SU-DHL-6 (cell line): ENCODE measurements at regions not wholly inside any gene's neighbourhood (a gene's known extent, or its start where the extent isn't known, plus 50 kb on each side); places are given as distances from the start of the nearest gene placed in this dataset.

ENCODE experiments used
- H2AFZ ChIP-seq: fragments of 200-600 bp; sonication (generic); 2 replicates; pipeline ENCODE4 v1.6.1; 2014; ENCODE audit warnings: low read depth, mild to moderate bottlenecking, moderate library complexity, mixed read lengths, antibody characterized with exemption, low read length; ENCODE audit not compliant: severe bottlenecking
- H3F3A ChIP-seq: fragments of 200-600 bp; shearing (Covaris generic); 2 replicates; pipeline ENCODE4 v1.6.0; 2016; ENCODE audit warnings: antibody characterized with exemption, mild to moderate bottlenecking; ENCODE audit not compliant: insufficient read depth
- H3K27ac ChIP-seq: fragments of 200-600 bp; sonication (generic); 2 replicates; pipeline ENCODE4 v1.5.1; 2016; ENCODE audit warnings: low read depth, mild to moderate bottlenecking, low read length, moderate library complexity, mixed read lengths
- H3K27me3 ChIP-seq: fragments of 200-600 bp; sonication (generic), shearing (Covaris generic); 2 replicates; pipeline ENCODE4 v1.6.0; 2014; ENCODE audit warnings: mild to moderate bottlenecking, low read length
- H3K36me3 ChIP-seq: fragments of 200-600 bp; sonication (generic); 2 replicates; pipeline ENCODE4 v1.6.1; 2014; ENCODE audit warnings: mild to moderate bottlenecking, low read length, mixed read lengths
- H3K4me2 ChIP-seq: fragments of 300-600, 200-600 bp; shearing (Covaris generic), sonication (generic); 2 replicates; pipeline ENCODE4 v1.6.0; 2014; ENCODE audit warnings: low read length, low read depth, mild to moderate bottlenecking; ENCODE audit not compliant: poor library complexity, severe bottlenecking
- H3K4me3 ChIP-seq: fragments of 200-600 bp; sonication (generic); 2 replicates; pipeline ENCODE4 v1.5.1; 2014; ENCODE audit warnings: antibody characterized with exemption, low read length, mild to moderate bottlenecking, mixed read lengths; ENCODE audit not compliant: insufficient read depth, poor library complexity, severe bottlenecking
- H3K79me2 ChIP-seq: fragments of 200-600 bp; sonication (generic); 2 replicates; pipeline ENCODE4 v1.6.1; 2014; ENCODE audit warnings: mild to moderate bottlenecking, low read length, moderate library complexity; ENCODE audit not compliant: insufficient read depth
- H3K9ac ChIP-seq: fragments of 200-600 bp; sonication (generic); 2 replicates; pipeline ENCODE4 v1.7.0; 2014; ENCODE audit warnings: mild to moderate bottlenecking, low read length
- H3K9me2 ChIP-seq: fragments of 200-600 bp; sonication (generic); replicated peaks from 2 replicates; pipeline ENCODE4 v1.6.1; 2014; ENCODE audit warnings: low read length; ENCODE audit not compliant: insufficient read depth
- H3K9me3 ChIP-seq: fragments of 200-600 bp; sonication (generic); 2 replicates; pipeline ENCODE4 v1.6.1; 2014; ENCODE audit warnings: low read length, mixed read lengths; ENCODE audit not compliant: insufficient read depth
- H4K20me1 ChIP-seq: fragments of 200-600 bp; sonication (generic); 2 replicates; pipeline ENCODE4 v1.6.1; 2014; ENCODE audit warnings: low read depth, mild to moderate bottlenecking, antibody characterized with exemption, low read length, moderate library complexity, mixed read lengths
- CTCF ChIP-seq: fragments of 200-600 bp; sonication (generic); IDR thresholded peaks from one replicate; pipeline ENCODE4 v1.5.1; 2017; ENCODE audit warnings: antibody characterized with exemption, mild to moderate bottlenecking, low read length, moderate library complexity; ENCODE audit not compliant: insufficient read depth, poor library complexity, severe bottlenecking
- EZH2phosphoT487 ChIP-seq: fragments of 200-600 bp; sonication (generic), shearing (Covaris generic); conservative IDR thresholded peaks from 2 replicates; pipeline ENCODE4 v1.6.1; 2018; ENCODE audit warnings: mild to moderate bottlenecking, antibody characterized with exemption, low read length, moderate library complexity, mixed read lengths

GRCh38 chr9:103617046-103617445 is 477.1 kb upstream of the SMC2 start:
- H3K4me2 ChIP-seq = no peak overlapping the region
- H3F3A ChIP-seq = no peaks in the 10 kb centered on the region
- no peak overlapping the region for H3K4me3 ChIP-seq
- H2AFZ ChIP-seq = no peak overlapping the region
- H3K36me3 ChIP-seq = no peaks in the 10 kb centered on the region
- H3K9me3 ChIP-seq = no peaks in the 10 kb centered on the region
- no peak overlapping the region for H3K9ac ChIP-seq
- no peaks in the 10 kb centered on the region for H3K79me2 ChIP-seq
- H3K27ac ChIP-seq = no peak overlapping the region
- H3K9me2 ChIP-seq = no peaks in the 10 kb centered on the region
- no peaks in the 10 kb centered on the region for H3K27me3 ChIP-seq
- no peaks in the 10 kb centered on the region for H4K20me1 ChIP-seq
- TF ChIP-seq CTCF (no peak), EZH2phosphoT487 (no peak)

GRCh38 chr9:103625161-103625804 is 468.8 kb upstream of the SMC2 start:
- no peaks in the 10 kb centered on the region for H3K27me3 ChIP-seq
- H2AFZ ChIP-seq = no peak overlapping the region
- no peaks in the 10 kb centered on the region for H3K9me2 ChIP-seq
- no peak overlapping the region for H3K4me3 ChIP-seq
- no peaks in the 10 kb centered on the region for H4K20me1 ChIP-seq
- H3K9me3 ChIP-seq = no peaks in the 10 kb centered on the region
- H3K27ac ChIP-seq = no peak overlapping the region
- no peak overlapping the region for H3K9ac ChIP-seq
- H3K36me3 ChIP-seq = no peaks in the 10 kb centered on the region
- no peaks in the 10 kb centered on the region for H3K79me2 ChIP-seq
- TF ChIP-seq CTCF = no peak
- TF ChIP-seq EZH2phosphoT487 = no peak
- H3F3A ChIP-seq = no peaks in the 10 kb centered on the region
- no peak overlapping the region for H3K4me2 ChIP-seq

GRCh38 chr9:103627731-103628130 is 466.4 kb upstream of the SMC2 start:
- Histone ChIP-seq H4K20me1 (no peaks in the 10 kb centered on the region), H3K9ac (no peak overlapping the region), H3K9me2 (no peaks in the 10 kb centered on the region), H3F3A (no peaks in the 10 kb centered on the region), H3K27ac (no peak overlapping the region), H3K79me2 (no peaks in the 10 kb centered on the region), H3K4me3 (no peak overlapping the region), H3K27me3 (no peaks in the 10 kb centered on the region), H3K36me3 (no peaks in the 10 kb centered on the region), H2AFZ (no peak overlapping the region), H3K4me2 (no peak overlapping the region), H3K9me3 (no peaks in the 10 kb centered on the region)
- TF ChIP-seq CTCF (no peak), EZH2phosphoT487 (no peak)
